ENCODE measurements at regions not wholly inside any gene's neighbourhood (a gene's known extent, or its start where the extent isn't known, plus 50 kb on each side); places are given as distances from the start of the nearest gene placed in this dataset.

DNA sequence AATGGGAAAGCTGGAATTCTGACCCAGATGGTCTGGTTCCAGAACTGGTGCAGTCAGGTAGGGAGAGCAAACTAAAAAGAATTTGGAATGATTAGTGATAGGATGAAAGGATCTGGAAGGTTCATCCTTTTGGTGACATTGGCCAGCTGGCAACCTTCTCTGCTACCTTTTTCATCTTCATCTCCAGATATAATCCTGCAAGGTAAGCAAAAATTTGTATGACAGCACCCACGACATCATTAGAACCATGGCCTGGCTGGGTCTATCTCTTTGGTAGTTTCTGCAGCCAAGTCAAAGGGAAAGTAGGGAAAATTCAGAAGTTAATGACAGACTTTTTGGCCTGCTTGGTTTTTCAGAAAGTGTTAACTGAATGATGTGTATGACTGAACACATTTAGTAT is 188.9 kb upstream of the MALRD1 start:
- TF ChIP-seq, protein P1, sequence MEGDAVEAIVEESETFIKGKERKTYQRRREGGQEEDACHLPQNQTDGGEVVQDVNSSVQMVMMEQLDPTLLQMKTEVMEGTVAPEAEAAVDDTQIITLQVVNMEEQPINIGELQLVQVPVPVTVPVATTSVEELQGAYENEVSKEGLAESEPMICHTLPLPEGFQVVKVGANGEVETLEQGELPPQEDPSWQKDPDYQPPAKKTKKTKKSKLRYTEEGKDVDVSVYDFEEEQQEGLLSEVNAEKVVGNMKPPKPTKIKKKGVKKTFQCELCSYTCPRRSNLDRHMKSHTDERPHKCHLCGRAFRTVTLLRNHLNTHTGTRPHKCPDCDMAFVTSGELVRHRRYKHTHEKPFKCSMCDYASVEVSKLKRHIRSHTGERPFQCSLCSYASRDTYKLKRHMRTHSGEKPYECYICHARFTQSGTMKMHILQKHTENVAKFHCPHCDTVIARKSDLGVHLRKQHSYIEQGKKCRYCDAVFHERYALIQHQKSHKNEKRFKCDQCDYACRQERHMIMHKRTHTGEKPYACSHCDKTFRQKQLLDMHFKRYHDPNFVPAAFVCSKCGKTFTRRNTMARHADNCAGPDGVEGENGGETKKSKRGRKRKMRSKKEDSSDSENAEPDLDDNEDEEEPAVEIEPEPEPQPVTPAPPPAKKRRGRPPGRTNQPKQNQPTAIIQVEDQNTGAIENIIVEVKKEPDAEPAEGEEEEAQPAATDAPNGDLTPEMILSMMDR (IDR thresholded peaks at IDR 0.05; ENCODE audit: insufficient read depth, low read depth, low read length) = no peak
- no peak for TF ChIP-seq EZH2 (IDR thresholded peaks at IDR 0.05; ENCODE audit: insufficient read depth, low read length)
